ENCODE measurements at regions not wholly inside any gene's neighbourhood (a gene's known extent, or its start where the extent isn't known, plus 50 kb on each side); places are given as distances from the start of the nearest gene placed in this dataset.

DNA sequence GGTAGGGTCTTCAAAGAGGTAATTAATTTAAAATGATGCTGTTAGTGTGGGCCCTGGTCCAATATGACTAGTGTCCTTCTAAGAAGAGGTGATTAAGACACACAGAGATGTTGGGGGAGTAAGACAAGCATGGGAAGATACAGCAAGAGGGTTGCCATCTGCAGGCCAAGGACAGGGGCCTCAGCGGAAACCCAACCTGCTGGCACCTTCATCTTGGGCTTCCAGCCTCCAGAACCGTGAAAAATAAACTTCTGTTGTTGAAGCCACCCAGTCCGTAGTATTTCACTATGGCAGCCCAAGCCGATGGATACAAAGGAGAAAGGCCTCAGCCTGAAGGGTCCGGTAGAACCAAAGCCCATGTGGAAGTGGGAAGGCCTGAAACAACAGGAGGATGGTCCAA is 161.7 kb upstream of the UBE2E1 start:
- TF ChIP-seq CTCF (IDR thresholded peaks at IDR 0.05; ENCODE audit: insufficient read depth, low read length, poor library complexity, severe bottlenecking) (no peak), EZH2phosphoT487 (conservative IDR thresholded peaks at IDR 0.05; ENCODE audit: low read length) (no peak)
